Keratinocyte (primary cell): ENCODE measurements at regions not wholly inside any gene's neighbourhood (a gene's known extent, or its start where the extent isn't known, plus 50 kb on each side); places are given as distances from the start of the nearest gene placed in this dataset.

Experiments
- CTCF ChIP-seq, 3 experiments: IDR thresholded peaks in 1 of 3; conservative IDR thresholded peaks in 1 of 3; optimal IDR thresholded peaks in 1 of 3; 2 replicates in 2 of 3; 3 replicates in 1 of 3; pipeline versions ENCODE3 to v1.5.1; 2011; ENCODE audit warnings: low read length in 3 of 3, mild to moderate bottlenecking in 3 of 3, moderate library complexity in 2 of 3, control low read depth in 1 of 3, inconsistent platforms in 1 of 3; ENCODE audit not compliant: insufficient read depth in 2 of 3; ENCODE audit errors: extremely low read depth in 1 of 3
- EZH2 ChIP-seq: IDR thresholded peaks from one replicate; pipeline ENCODE4 v1.6.1; 2012; ENCODE audit warnings: inconsistent platforms, mild to moderate bottlenecking, low read length, moderate library complexity

GRCh38 chr5:60463179-60463868, 236.6 kb downstream of the DEPDC1B start:
- TF ChIP-seq CTCF (optimal IDR thresholded peaks at IDR 0.05 in 1 of 3, IDR thresholded peaks at IDR 0.05 in 1 of 3, conservative IDR thresholded peaks at IDR 0.05 in 1 of 3; ENCODE audit: extremely low read depth in 1 of 3, insufficient read depth in 2 of 3, low read length in 3 of 3) (no peak), EZH2 (no peak)
